ENCODE measurements at regions not wholly inside any gene's neighbourhood (a gene's known extent, or its start where the extent isn't known, plus 50 kb on each side); places are given as distances from the start of the nearest gene placed in this dataset.

DNA sequence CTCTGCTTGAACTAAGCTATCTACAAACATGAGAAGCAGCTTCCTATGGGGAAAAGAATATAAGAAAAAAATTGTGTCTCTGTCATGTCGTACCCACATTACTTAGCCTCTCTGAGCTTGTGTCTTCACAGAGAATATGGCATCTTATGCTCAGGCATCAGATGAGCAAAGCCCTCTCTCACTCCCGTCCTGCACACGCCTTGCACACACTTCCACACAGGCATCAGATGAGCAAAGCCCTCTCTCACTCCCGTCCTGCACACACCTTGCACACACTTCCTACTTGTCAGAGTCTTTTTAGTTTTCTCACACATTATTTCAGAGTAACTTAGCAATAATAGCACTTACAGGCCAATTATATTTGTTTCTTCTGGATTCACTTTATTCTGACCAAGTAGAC, 79.0 kb upstream of the DUSP22 start:
- Mint-ChIP-seq H3K27me3 (ENCODE audit: low read depth) (peaks cover 16% of the 10 kb centered on the region), H3K4me1 (peaks cover 8 to 16% of the 10 kb centered on the region in 2 experiments), H3K9me3 (peaks cover 10 to 13% of the 10 kb centered on the region in 2 experiments; a peak in 4 of 5 replicates), H3K27ac (no peak overlapping the region), H3K4me3 (no peak overlapping the region), H3K36me3 (ENCODE audit: insufficient read depth in 1 of 3, low read depth in 3 of 3) (peaks cover 2 to 7% (median 7%) of the 10 kb centered on the region in 3 experiments; a peak in 3 of 7 replicates)
- Histone ChIP-seq H2BK5ac (ENCODE audit: insufficient read length, low read length) (no peak overlapping the region), H3K18ac (ENCODE audit: insufficient read length, low read depth, low read length) (no peak overlapping the region), H2BK12ac (ENCODE audit: insufficient read length, low read depth, low read length) (no peak overlapping the region), H3K9ac (ENCODE audit: extremely low read depth, insufficient read length, low read length) (no peak overlapping the region), H3K4ac (ENCODE audit: low read depth, low read length) (no peak overlapping the region), H2BK20ac (ENCODE audit: low read depth, low read length, poor library complexity, severe bottlenecking) (no peak overlapping the region), H4K20me1 (ENCODE audit: control insufficient read depth, insufficient read depth, insufficient read length) (no peaks in the 10 kb centered on the region), H3K56ac (ENCODE audit: insufficient read length, low read depth, low read length) (no peak overlapping the region), H3T11ph (ENCODE audit: low read length) (no peak overlapping the region), H2BK120ac (ENCODE audit: low read depth, low read length, poor library complexity, severe bottlenecking) (no peak overlapping the region), H3K27me3 (ENCODE audit: insufficient read depth, low read length) (no peaks in the 10 kb centered on the region), H3K79me1 (ENCODE audit: insufficient read depth, low read depth, low read length, poor library complexity, severe bottlenecking) (no peaks in the 10 kb centered on the region), H3K27ac (ENCODE audit: insufficient read length, low read depth, low read length) (no peak overlapping the region), H3K14ac (ENCODE audit: insufficient read depth, low read length) (no peak overlapping the region), H4K8ac (replicated peaks; ENCODE audit: insufficient read length, low read depth, low read length) (no peak overlapping the region), H3K23me2 (ENCODE audit: insufficient read length, low read depth, low read length, poor library complexity, severe bottlenecking) (no peaks in the 10 kb centered on the region), H3K23ac (ENCODE audit: insufficient read length, low read depth, low read length) (no peak overlapping the region), H2AK5ac (ENCODE audit: insufficient read length, low read length) (no peak overlapping the region), H4K91ac (ENCODE audit: insufficient read length, low read depth, low read length) (no peak overlapping the region), H2AFZ (ENCODE audit: low read length) (no peak overlapping the region), H4K5ac (ENCODE audit: insufficient read length, low read depth, low read length) (no peak overlapping the region), H3K4me2 (ENCODE audit: insufficient read depth, insufficient read length, low read length) (no peak overlapping the region), H3K4me1 (ENCODE audit: insufficient read depth, low read length) (no peaks in the 10 kb centered on the region), H3K9me3 (ENCODE audit: control insufficient read depth, low read depth, low read length) (no peaks in the 10 kb centered on the region), H2BK15ac (ENCODE audit: low read depth, low read length) (no peak overlapping the region), H3K79me2 (ENCODE audit: insufficient read depth, low read length) (no peaks in the 10 kb centered on the region)
- WGBS (ENCODE audit: extremely low coverage, insufficient read length, low lambda C conversion rate) = no CpG with 5 or more reads among the region's 4 CpGs
- no peak for TF ChIP-seq CTCF (conservative IDR thresholded peaks at IDR 0.05)
- DNase-seq = no peak
